ENCODE measurements at regions not wholly inside any gene's neighbourhood (a gene's known extent, or its start where the extent isn't known, plus 50 kb on each side); places are given as distances from the start of the nearest gene placed in this dataset.

- TF ChIP-seq CTCF (IDR thresholded peaks at IDR 0.05 in 4 of 5, conservative IDR thresholded peaks at IDR 0.05 in 1 of 5) (no peak), POLR2A (IDR thresholded peaks at IDR 0.05) (no peak)
Measured at GRCh38 chr13:110798081-110798994, 84.8 kb downstream of the ING1 start.

Measured in gastrocnemius medialis (tissue), 4 donors.